ENCODE measurements at regions not wholly inside any gene's neighbourhood (a gene's known extent, or its start where the extent isn't known, plus 50 kb on each side); places are given as distances from the start of the nearest gene placed in this dataset.

GRCh38 chr1:199411506-199411905 is 616.0 kb upstream of the NR5A2 start (continued):
- no peak for TF ChIP-seq CEBPZ (IDR thresholded peaks at IDR 0.05; ENCODE audit: low read depth, low read length)
- TF ChIP-seq, protein P1, sequence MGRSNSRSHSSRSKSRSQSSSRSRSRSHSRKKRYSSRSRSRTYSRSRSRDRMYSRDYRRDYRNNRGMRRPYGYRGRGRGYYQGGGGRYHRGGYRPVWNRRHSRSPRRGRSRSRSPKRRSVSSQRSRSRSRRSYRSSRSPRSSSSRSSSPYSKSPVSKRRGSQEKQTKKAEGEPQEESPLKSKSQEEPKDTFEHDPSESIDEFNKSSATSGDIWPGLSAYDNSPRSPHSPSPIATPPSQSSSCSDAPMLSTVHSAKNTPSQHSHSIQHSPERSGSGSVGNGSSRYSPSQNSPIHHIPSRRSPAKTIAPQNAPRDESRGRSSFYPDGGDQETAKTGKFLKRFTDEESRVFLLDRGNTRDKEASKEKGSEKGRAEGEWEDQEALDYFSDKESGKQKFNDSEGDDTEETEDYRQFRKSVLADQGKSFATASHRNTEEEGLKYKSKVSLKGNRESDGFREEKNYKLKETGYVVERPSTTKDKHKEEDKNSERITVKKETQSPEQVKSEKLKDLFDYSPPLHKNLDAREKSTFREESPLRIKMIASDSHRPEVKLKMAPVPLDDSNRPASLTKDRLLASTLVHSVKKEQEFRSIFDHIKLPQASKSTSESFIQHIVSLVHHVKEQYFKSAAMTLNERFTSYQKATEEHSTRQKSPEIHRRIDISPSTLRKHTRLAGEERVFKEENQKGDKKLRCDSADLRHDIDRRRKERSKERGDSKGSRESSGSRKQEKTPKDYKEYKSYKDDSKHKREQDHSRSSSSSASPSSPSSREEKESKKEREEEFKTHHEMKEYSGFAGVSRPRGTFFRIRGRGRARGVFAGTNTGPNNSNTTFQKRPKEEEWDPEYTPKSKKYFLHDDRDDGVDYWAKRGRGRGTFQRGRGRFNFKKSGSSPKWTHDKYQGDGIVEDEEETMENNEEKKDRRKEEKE (IDR thresholded peaks at IDR 0.05), result no peak
- TF ChIP-seq, protein P2, sequence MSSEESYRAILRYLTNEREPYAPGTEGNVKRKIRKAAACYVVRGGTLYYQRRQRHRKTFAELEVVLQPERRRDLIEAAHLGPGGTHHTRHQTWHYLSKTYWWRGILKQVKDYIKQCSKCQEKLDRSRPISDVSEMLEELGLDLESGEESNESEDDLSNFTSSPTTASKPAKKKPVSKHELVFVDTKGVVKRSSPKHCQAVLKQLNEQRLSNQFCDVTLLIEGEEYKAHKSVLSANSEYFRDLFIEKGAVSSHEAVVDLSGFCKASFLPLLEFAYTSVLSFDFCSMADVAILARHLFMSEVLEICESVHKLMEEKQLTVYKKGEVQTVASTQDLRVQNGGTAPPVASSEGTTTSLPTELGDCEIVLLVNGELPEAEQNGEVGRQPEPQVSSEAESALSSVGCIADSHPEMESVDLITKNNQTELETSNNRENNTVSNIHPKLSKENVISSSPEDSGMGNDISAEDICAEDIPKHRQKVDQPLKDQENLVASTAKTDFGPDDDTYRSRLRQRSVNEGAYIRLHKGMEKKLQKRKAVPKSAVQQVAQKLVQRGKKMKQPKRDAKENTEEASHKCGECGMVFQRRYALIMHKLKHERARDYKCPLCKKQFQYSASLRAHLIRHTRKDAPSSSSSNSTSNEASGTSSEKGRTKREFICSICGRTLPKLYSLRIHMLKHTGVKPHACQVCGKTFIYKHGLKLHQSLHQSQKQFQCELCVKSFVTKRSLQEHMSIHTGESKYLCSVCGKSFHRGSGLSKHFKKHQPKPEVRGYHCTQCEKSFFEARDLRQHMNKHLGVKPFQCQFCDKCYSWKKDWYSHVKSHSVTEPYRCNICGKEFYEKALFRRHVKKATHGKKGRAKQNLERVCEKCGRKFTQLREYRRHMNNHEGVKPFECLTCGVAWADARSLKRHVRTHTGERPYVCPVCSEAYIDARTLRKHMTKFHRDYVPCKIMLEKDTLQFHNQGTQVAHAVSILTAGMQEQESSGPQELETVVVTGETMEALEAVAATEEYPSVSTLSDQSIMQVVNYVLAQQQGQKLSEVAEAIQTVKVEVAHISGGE (CRISPR knock-in tag; IDR thresholded peaks at IDR 0.05), result no peak
- TF ChIP-seq KDM1A (IDR thresholded peaks at IDR 0.05; ENCODE audit: borderline replicate concordance), result no peak
- TF ChIP-seq, protein P3, sequence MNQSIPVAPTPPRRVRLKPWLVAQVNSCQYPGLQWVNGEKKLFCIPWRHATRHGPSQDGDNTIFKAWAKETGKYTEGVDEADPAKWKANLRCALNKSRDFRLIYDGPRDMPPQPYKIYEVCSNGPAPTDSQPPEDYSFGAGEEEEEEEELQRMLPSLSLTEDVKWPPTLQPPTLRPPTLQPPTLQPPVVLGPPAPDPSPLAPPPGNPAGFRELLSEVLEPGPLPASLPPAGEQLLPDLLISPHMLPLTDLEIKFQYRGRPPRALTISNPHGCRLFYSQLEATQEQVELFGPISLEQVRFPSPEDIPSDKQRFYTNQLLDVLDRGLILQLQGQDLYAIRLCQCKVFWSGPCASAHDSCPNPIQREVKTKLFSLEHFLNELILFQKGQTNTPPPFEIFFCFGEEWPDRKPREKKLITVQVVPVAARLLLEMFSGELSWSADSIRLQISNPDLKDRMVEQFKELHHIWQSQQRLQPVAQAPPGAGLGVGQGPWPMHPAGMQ (IDR thresholded peaks at IDR 0.05; ENCODE audit: borderline replicate concordance), result no peak
- TF ChIP-seq RBBP5 (conservative IDR thresholded peaks at IDR 0.05), result no peak
- TF ChIP-seq WRNIP1 (IDR thresholded peaks at IDR 0.05; ENCODE audit: borderline replicate concordance, low read depth, low read length), result no peak
